KOPT-K1 (cell line): ENCODE measurements at regions not wholly inside any gene's neighbourhood (a gene's known extent, or its start where the extent isn't known, plus 50 kb on each side); places are given as distances from the start of the nearest gene placed in this dataset.
"Not testable (repeated sequence)": the region's sequence is repeated elsewhere in the genome, so short reads cannot be mapped to it uniquely, and the experiment has no call there.

ENCODE experiments used
- H3K27ac ChIP-seq: fragments of 200-600 bp; sonication (generic); 2 replicates; pipeline ENCODE4 v1.5.1; 2016; ENCODE audit warnings: antibody characterized with exemption, mild to moderate bottlenecking, low read depth, low read length; ENCODE audit not compliant: poor library complexity, severe bottlenecking
- H3K36me3 ChIP-seq: fragments of 200-600 bp; sonication (generic); 2 replicates; pipeline ENCODE4 v1.5.1; 2017; ENCODE audit warnings: antibody characterized with exemption, mild to moderate bottlenecking, low read length, moderate library complexity; ENCODE audit not compliant: insufficient read depth
- H3K9me3 ChIP-seq: fragments of 200-600 bp; sonication (generic); 2 replicates; pipeline ENCODE4 v1.5.1; 2017; ENCODE audit warnings: antibody characterized with exemption, low read length, mild to moderate bottlenecking; ENCODE audit not compliant: insufficient read depth, poor library complexity, severe bottlenecking

DNA sequence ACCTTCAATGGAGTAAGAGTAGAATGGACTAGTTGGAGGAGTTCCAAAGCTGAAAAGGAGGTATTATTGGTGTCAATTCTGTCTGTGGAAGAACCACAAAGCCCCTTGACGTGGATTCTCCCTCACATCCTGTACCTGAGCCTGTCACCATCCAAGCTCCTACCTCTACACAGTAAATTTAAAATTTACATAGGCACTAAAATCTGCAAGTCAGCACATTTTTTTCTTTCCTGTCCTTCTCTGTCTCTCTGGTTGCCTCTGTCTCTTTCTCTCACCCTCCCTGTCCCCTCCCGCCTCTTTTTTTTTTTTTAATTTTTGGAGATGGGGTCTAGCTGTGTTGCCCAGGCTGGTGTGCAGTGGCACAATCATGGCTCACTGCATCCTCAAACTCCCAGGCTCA is 236.2 kb downstream of the ZNF37A start:
- not testable (repeated sequence) for H3K36me3 ChIP-seq, H3K27ac ChIP-seq

GRCh38 chr10:38331106-38331505 is 237.0 kb downstream of the ZNF37A start:
- H3K9me3 ChIP-seq, H3K36me3 ChIP-seq: not testable (repeated sequence)

More for the DNA sequence above, 236.2 kb downstream of the ZNF37A start:
- not testable (repeated sequence) for H3K9me3 ChIP-seq

DNA sequence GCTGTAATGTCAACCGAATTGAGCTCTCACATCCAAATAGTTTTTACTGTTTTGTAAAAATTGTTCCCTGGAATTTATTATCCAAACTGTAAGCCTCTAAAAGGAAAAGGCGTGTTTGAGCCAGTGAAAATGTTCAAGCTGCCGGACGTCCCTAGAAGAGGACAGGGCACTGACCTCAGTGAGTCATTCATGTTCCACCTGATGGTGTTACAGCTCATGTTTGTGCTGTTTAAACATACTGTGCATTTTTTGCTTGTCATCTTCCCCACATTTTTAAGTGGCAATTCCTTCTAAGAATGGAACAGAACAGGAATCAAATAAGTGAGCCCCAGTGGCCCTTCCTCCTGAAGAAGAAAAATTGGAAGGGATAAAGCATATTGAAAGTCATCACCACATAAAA is 239.6 kb downstream of the ZNF37A start:
- H3K27ac ChIP-seq, H3K36me3 ChIP-seq, H3K9me3 ChIP-seq: not testable (repeated sequence)

More at GRCh38 chr10:38331106-38331505, 237.0 kb downstream of the ZNF37A start:
- H3K27ac ChIP-seq: not testable (repeated sequence)

- not testable (repeated sequence) for H3K9me3 ChIP-seq, H3K27ac ChIP-seq, H3K36me3 ChIP-seq
These were observed 256.5 kb downstream of the ZNF37A start for GRCh38 chr10:38350645-38351044.

DNA sequence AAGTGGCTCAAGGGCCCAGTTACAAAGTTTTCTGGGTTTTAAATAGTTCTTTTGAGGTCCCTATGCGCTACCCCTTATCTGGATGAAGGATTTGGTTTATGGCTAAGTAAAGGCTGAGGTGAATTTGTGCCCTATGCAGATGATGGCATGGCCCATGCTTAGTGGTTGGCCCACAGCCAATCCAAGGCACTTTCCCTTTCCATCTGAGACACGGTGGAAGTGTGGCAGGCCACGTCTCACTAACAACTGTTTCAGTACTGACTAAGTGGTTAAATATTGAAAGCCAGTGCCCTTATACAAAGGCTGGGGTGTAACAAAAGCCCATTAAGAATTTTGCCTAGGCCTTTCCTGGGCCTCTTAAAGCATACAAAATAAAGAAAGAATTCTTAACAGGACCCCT is 260.3 kb downstream of the ZNF37A start:
- not testable (repeated sequence) for H3K9me3 ChIP-seq, H3K27ac ChIP-seq
- H3K36me3 ChIP-seq: peaks cover 12% of the 10 kb centered on the region

- H3K9me3 ChIP-seq: not testable (repeated sequence)
- H3K36me3 ChIP-seq: peaks cover 19% of the 10 kb centered on the region
- H3K27ac ChIP-seq: peak overlapping the region; percentile 74
These were observed 261.9 kb downstream of the ZNF37A start for GRCh38 chr10:38355911-38356526.

GRCh38 chr10:38356527-38356926 is 262.4 kb downstream of the ZNF37A start:
- not testable (repeated sequence) for H3K9me3 ChIP-seq
- peak overlapping the region; percentile 74 for H3K27ac ChIP-seq
- H3K36me3 ChIP-seq: peaks cover 24% of the 10 kb centered on the region

- not testable (repeated sequence) for H3K27ac ChIP-seq, H3K9me3 ChIP-seq
- H3K36me3 ChIP-seq: peaks cover 66% of the 10 kb centered on the region
These were observed 268.4 kb downstream of the ZNF37A start for GRCh38 chr10:38362514-38362913.

DNA sequence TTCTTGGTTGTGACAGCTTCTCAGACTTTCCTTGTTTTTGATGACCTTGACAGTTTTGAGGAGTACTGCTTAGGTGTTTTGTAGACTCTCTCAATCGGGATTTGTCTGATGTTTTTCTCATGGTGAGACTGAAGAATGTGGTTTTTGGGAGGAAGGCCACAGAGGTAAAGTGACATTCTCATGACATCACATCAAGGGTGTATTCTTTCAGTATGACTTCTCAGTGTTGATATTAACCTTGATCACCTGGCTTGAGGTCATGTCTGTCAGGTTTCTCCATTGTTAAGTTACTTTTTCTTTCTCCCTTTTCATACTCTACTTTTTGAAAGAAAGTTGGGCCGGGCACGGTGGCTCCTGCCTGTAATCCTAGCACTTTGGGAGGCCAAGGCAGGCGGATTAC is 269.9 kb downstream of the ZNF37A start:
- H3K9me3 ChIP-seq, H3K27ac ChIP-seq: not testable (repeated sequence)
- H3K36me3 ChIP-seq: peaks cover 71% of the 10 kb centered on the region

DNA sequence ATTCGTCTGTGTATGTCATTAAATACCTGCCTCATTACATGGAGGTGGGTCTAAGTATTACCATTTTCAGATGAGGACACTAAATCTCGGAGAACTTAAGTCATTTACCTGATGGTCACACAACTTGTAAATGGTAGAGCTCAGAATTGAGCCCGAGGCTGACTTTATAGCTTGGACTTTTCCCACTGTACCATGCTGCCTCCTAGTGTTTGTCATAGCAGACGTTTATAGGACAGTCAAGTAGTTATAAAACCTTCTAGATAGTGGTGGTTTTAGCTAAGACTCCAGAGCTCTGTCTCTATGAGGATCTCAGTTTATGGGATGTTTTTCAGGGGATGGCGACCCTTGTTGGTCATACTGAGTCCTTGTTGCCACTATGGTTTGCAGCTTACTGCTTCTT is 271.8 kb downstream of the ZNF37A start:
- H3K9me3 ChIP-seq, H3K27ac ChIP-seq: not testable (repeated sequence)
- peaks cover 80% of the 10 kb centered on the region for H3K36me3 ChIP-seq

DNA sequence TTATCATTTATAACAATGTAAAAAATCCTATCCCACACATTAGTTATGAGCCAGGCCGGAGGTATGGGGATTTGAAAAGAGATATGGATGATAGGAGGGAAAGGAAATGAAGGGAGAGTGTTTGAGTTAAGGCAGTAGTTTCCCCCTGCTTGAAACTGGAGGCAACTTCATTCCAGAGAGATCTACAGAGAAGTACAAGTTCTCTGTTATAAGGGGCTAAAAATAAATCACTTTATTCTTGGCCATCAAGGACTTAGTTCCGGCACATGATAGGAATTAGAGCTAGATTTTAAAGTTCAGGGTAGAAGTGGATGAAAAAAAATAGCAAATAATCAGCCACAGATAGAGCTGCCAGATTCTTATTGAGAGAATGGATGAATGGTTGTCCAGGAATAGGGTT is 289.7 kb downstream of the ZNF37A start:
- not testable (repeated sequence) for H3K27ac ChIP-seq, H3K9me3 ChIP-seq, H3K36me3 ChIP-seq

- not testable (repeated sequence) for H3K27ac ChIP-seq, H3K9me3 ChIP-seq, H3K36me3 ChIP-seq
These were observed 292.7 kb downstream of the ZNF37A start for GRCh38 chr10:38386869-38387268.

- H3K27ac ChIP-seq, H3K9me3 ChIP-seq, H3K36me3 ChIP-seq: not testable (repeated sequence)
These were observed 296.6 kb downstream of the ZNF37A start for GRCh38 chr10:38390725-38391124.

DNA sequence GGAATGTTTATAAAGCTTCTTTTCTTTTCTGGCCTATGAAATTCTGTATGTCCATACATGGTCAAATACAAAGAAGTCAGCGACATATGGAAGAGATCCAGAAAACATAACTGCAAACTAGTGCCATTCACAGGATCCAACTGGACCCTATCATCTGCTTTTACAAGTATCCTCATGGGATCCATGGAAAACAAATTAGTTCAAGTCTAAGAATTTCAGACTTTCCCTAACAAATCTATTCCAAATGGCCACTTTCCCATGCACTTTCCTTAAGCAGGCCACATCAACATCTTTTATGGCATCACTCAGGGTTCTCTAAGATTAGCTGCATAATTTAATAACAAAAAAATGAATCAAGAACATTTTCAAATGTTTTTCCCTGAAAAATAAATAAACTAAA is 301.3 kb downstream of the ZNF37A start:
- H3K27ac ChIP-seq, H3K9me3 ChIP-seq, H3K36me3 ChIP-seq: not testable (repeated sequence)

GRCh38 chr10:38396178-38396954 is 302.2 kb downstream of the ZNF37A start:
- H3K9me3 ChIP-seq, H3K36me3 ChIP-seq, H3K27ac ChIP-seq: not testable (repeated sequence)

DNA sequence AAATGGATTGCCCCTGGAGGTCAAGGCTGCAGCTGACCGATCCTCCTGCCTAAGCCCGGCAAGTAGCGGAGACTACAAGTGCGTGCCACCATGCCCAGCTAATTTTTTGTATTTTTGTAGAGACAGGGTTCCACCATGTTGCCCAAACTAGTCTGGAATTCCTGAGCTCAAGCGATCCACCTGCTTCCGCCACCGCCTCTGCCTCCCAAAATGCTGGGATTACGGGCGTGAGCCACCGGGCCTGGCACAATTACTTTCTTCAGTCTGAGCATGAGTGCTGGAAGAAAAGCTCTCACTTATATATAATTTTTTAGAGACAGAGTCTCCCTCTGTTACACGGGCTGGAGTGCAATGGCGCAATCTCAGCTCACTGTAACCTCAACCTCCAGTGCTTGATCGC is 307.4 kb downstream of the ZNF37A start:
- H3K36me3 ChIP-seq: not testable (repeated sequence)

More for the DNA sequence above, 307.4 kb downstream of the ZNF37A start:
- not testable (repeated sequence) for H3K9me3 ChIP-seq, H3K27ac ChIP-seq
